ENCODE measurements at regions not wholly inside any gene's neighbourhood (a gene's known extent, or its start where the extent isn't known, plus 50 kb on each side); places are given as distances from the start of the nearest gene placed in this dataset.

DNA sequence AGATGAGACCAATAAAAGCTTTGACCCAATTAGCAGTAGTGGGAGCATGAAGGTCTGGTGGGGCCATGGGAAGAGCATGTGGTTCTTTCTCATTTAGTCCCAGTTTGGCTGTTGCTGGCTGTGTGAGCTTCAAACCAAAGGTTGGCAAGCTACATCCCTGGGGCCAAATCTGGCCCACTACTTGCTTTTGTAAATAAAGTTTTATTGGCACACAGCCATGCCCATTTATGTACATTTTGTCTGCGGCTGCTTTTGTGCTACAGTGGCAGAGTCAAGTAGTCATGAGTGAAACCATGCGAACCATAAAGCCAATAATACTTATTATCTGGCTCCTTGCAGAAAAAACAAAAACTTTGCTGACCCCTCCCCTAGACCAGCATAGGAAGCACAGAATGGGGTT is 196.9 kb downstream of the PRDM2 start:
- Histone ChIP-seq H3K36me3 (no peaks in the 10 kb centered on the region), H3K4me1 (peaks cover 5 to 17% (median 16%) of the 10 kb centered on the region in 4 donors), H3K27me3 (peaks cover 0 to 33% (median 5%) of the 10 kb centered on the region in 4 donors), H3K4me3 (no peak overlapping the region), H3K27ac (replicated peaks in 1 of 4) (no peak overlapping the region), H3K9me3 (no peaks in the 10 kb centered on the region)
- DNase-seq (ENCODE audit: extremely low spot score), result no peak
- intact Hi-C loops (cut with DNase I), result no loop called here
- WGBS, result 64% methylated on average over 2 of the region's 2 CpGs
- TF ChIP-seq, protein P1, sequence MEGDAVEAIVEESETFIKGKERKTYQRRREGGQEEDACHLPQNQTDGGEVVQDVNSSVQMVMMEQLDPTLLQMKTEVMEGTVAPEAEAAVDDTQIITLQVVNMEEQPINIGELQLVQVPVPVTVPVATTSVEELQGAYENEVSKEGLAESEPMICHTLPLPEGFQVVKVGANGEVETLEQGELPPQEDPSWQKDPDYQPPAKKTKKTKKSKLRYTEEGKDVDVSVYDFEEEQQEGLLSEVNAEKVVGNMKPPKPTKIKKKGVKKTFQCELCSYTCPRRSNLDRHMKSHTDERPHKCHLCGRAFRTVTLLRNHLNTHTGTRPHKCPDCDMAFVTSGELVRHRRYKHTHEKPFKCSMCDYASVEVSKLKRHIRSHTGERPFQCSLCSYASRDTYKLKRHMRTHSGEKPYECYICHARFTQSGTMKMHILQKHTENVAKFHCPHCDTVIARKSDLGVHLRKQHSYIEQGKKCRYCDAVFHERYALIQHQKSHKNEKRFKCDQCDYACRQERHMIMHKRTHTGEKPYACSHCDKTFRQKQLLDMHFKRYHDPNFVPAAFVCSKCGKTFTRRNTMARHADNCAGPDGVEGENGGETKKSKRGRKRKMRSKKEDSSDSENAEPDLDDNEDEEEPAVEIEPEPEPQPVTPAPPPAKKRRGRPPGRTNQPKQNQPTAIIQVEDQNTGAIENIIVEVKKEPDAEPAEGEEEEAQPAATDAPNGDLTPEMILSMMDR (IDR thresholded peaks at IDR 0.05), result no peak
- TF ChIP-seq POLR2AphosphoS5 (IDR thresholded peaks at IDR 0.05) (no peak), EP300 (IDR thresholded peaks at IDR 0.05) (no peak), POLR2A (IDR thresholded peaks at IDR 0.05; ENCODE audit: low read depth) (no peak)

DNA sequence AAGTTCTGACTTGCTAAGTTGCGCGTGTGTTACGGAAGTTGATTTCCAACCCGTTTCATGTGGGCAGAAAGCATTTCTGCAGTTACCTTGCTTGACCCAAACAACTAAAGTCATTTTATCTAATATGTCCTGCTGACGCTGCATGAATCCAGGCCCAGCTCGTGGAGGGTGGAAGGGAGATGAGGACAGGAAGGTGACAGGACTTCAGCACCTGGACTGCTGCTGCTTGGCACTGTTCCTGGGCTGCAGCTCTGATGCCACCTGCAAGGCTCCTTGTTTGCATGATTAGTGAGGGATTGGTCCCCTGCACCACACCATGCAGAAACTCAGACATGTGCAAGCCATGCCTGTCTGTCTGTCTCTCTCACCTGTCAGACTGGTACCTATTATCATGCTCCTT is 198.4 kb downstream of the PRDM2 start:
- intact Hi-C loops (cut with DNase I), result no loop called here
- TF ChIP-seq POLR2A (IDR thresholded peaks at IDR 0.05; ENCODE audit: low read depth), result no peak
- Histone ChIP-seq H3K36me3 (no peaks in the 10 kb centered on the region), H3K4me3 (no peak overlapping the region), H3K4me1 (peaks cover 0 to 2% (median 1%) of the 10 kb centered on the region in 4 donors), H3K27me3 (peaks cover 0 to 18% (median under 1%) of the 10 kb centered on the region in 4 donors), H3K9me3 (no peaks in the 10 kb centered on the region), H3K27ac (replicated peaks in 1 of 4) (no peak overlapping the region)
- 71% methylated on average over 6 of the region's 6 CpGs for WGBS
- no peak for DNase-seq (ENCODE audit: extremely low spot score)

DNA sequence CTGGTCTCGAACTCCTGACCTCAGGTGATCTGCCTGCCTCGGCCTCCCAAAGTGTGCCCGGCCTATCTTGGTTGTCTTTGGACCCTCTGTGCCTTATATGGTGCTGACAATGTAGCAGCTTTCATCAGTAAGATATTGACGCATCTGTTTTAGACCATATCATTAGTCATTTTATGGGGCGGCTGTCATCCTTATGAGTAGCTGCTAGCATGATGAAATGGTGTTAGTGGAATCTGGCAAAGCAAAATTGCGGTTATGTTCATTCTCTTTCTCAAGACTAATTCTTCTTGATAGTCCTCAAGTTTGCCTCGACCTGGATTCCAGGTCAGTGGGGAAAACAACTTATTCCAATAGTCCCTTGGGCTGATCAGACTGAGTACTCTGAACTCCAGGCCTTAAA is 199.9 kb downstream of the PRDM2 start:
- Histone ChIP-seq H3K4me1 (no peaks in the 10 kb centered on the region), H3K27ac (replicated peaks in 1 of 4) (no peak overlapping the region), H3K9me3 (peaks cover 0 to 10% (median 3%) of the 10 kb centered on the region in 4 donors), H3K4me3 (no peak overlapping the region), H3K36me3 (no peaks in the 10 kb centered on the region), H3K27me3 (peaks cover 0 to 5% (median 0%) of the 10 kb centered on the region in 4 donors)
- TF ChIP-seq POLR2AphosphoS5 (IDR thresholded peaks at IDR 0.05) (no peak), EP300 (IDR thresholded peaks at IDR 0.05) (no peak), POLR2A (IDR thresholded peaks at IDR 0.05; ENCODE audit: low read depth) (no peak)
- TF ChIP-seq, protein P1 (IDR thresholded peaks at IDR 0.05), result no peak
- 74% methylated on average over 7 of the region's 7 CpGs for WGBS
- intact Hi-C loops (cut with DNase I), result no loop called here
- DNase-seq (ENCODE audit: extremely low spot score), result no peak

DNA sequence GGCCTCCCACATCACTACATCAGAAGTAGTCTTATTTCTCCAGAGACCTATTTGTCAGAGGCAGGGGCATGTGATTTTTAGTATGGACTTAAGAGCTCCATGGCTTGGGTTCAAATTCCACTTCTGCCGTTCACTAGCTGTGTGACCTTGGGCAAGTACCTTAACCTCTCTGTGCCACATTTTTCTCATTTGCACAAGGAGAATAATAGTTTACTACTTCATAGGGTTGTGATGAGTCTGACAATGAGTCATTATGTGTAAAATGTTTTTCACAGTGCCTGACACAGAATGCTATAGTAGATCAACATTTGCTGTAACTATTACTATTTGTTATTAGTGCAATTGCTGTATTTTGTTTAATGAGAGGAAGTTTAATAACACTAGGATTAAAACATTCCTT is 200.6 kb downstream of the PRDM2 start:
- H3K27me3 ChIP-seq, result peaks cover 0 to 5% (median 0%) of the 10 kb centered on the region in 4 donors
- no peaks in the 10 kb centered on the region for H3K36me3 ChIP-seq
- no peaks in the 10 kb centered on the region for H3K4me1 ChIP-seq
- H3K27ac ChIP-seq (replicated peaks in 1 of 4), result no peak overlapping the region
- H3K9me3 ChIP-seq, result peaks cover 0 to 10% (median 3%) of the 10 kb centered on the region in 4 donors
- WGBS, result 89% methylated on average over 1 of the region's 1 CpG
- H3K4me3 ChIP-seq, result no peak overlapping the region
- TF ChIP-seq POLR2A (IDR thresholded peaks at IDR 0.05; ENCODE audit: low read depth), result no peak
- DNase-seq (ENCODE audit: extremely low spot score), result no peak
- intact Hi-C loops (cut with DNase I), result no loop called here

DNA sequence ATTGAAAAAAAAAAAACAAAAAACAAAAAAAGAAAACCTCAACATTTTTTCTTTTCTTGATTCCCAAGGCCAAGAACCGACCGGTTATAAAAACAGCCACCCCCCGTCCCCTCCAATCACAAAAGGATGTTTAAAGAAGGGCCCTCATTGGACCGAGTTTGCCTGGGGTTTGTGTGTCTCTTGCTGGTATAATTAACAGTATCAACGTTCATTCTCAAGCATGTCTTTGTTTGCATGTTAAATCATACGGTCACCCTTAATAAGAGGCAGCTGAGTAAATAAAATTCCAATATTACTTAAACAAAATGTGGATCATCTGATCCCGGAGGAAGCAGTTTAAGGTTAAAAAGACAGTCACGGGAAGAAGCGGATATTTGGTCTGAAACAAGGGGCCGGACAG is 201.1 kb downstream of the PRDM2 start:
- TF ChIP-seq, protein P1 (IDR thresholded peaks at IDR 0.05), result no peak
- TF ChIP-seq POLR2A (IDR thresholded peaks at IDR 0.05; ENCODE audit: low read depth), result no peak
- TF ChIP-seq POLR2AphosphoS5 (IDR thresholded peaks at IDR 0.05), result no peak
- TF ChIP-seq EP300 (IDR thresholded peaks at IDR 0.05), result no peak
- no peak overlapping the region for H3K27ac ChIP-seq (replicated peaks in 1 of 4)
- DNase-seq (ENCODE audit: extremely low spot score), result no peak
- no peaks in the 10 kb centered on the region for H3K4me1 ChIP-seq
- no peaks in the 10 kb centered on the region for H3K36me3 ChIP-seq
- intact Hi-C loops (cut with DNase I), result no loop called here
- H3K4me3 ChIP-seq, result no peak overlapping the region
- H3K27me3 ChIP-seq, result peaks cover 0 to 5% (median 0%) of the 10 kb centered on the region in 4 donors
- H3K9me3 ChIP-seq, result peaks cover 0 to 10% (median 3%) of the 10 kb centered on the region in 4 donors
- WGBS, result 53% methylated on average over 10 of the region's 10 CpGs

DNA sequence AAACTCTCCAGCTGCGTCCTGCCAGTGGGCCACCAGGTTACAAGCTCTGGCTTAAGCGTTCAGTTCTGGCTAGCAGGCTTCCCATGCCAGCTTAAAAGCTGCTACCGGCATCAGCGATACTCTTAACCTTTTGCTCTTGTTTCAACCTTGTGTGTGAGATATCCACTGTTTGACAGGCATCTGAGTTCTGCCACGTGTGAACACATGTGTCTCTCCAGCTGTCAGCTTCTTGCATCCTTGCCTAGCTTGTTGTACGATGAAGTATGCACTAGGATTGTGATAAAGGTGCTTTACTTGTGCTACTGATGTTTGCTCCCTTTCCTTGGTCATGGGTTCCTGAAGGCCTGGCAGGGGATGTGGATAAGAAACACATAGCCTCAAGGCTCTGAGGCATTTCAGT is 201.6 kb downstream of the PRDM2 start:
- intact Hi-C loops (cut with DNase I), result no loop called here
- Histone ChIP-seq H3K27ac (replicated peaks in 1 of 4) (no peak overlapping the region), H3K36me3 (no peaks in the 10 kb centered on the region), H3K4me1 (no peaks in the 10 kb centered on the region), H3K27me3 (peaks cover 0 to under 1% (median 0%) of the 10 kb centered on the region in 4 donors), H3K4me3 (no peak overlapping the region), H3K9me3 (peaks cover 0 to 10% (median 3%) of the 10 kb centered on the region in 4 donors)
- TF ChIP-seq EP300 (IDR thresholded peaks at IDR 0.05) (no peak), POLR2AphosphoS5 (IDR thresholded peaks at IDR 0.05) (no peak), POLR2A (IDR thresholded peaks at IDR 0.05; ENCODE audit: low read depth) (no peak)
- TF ChIP-seq, protein P1 (IDR thresholded peaks at IDR 0.05), result no peak
- DNase-seq (ENCODE audit: extremely low spot score), result no peak
- WGBS, result 73% methylated on average over 6 of the region's 6 CpGs
